ENCODE measurements at regions not wholly inside any gene's neighbourhood (a gene's known extent, or its start where the extent isn't known, plus 50 kb on each side); places are given as distances from the start of the nearest gene placed in this dataset.

DNA sequence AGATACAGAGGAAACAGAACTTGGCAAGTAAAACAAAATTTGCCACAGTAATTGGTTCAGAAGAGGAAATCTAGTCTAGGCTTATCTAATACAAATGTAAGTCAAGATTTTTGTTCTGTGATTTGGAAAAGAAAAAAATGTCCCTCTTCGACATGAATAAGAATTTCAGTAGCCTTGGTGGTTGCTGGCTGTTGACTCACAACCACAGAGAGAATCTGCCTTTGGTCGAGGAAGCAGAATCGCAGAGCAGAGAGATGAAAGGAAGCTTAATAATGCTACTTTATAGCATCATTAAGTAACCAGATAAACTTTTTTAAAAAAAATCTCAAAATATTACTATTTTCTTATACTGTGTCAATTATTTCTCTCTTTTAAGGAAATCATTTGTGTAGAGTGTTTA lies 1096.6 kb downstream of the FLRT2 start:
- H3K9me2 ChIP-seq (ENCODE audit: insufficient read depth, low read length), result no peaks in the 10 kb centered on the region
- H3K4me2 ChIP-seq (ENCODE audit: low read length), result no peak overlapping the region
- no peak overlapping the region for H3K27ac ChIP-seq (ENCODE audit: low read length)
- no peaks in the 10 kb centered on the region for H3K27me3 ChIP-seq (ENCODE audit: insufficient read depth, low read depth, low read length)
- H2AFZ ChIP-seq (ENCODE audit: low read depth, low read length), result no peak overlapping the region
- no peaks in the 10 kb centered on the region for H3F3A ChIP-seq (ENCODE audit: insufficient read depth, low read length, poor library complexity, severe bottlenecking)
- H3K79me2 ChIP-seq (replicated peaks; ENCODE audit: insufficient read depth, low read length), result no peaks in the 10 kb centered on the region
- no peaks in the 10 kb centered on the region for H3K36me3 ChIP-seq (ENCODE audit: insufficient read depth, low read length)
- H4K20me1 ChIP-seq (ENCODE audit: insufficient read depth), result no peaks in the 10 kb centered on the region
- no peaks in the 10 kb centered on the region for H3K9me3 ChIP-seq (ENCODE audit: low read length)
- no peak overlapping the region for H3K9ac ChIP-seq (ENCODE audit: low read length)
- H3K4me3 ChIP-seq (ENCODE audit: low read length), result no peak overlapping the region
- TF ChIP-seq TAF1 (IDR thresholded peaks at IDR 0.05; ENCODE audit: low read depth) (no peak), RAD21 (conservative IDR thresholded peaks at IDR 0.05) (no peak), SMC3 (conservative IDR thresholded peaks at IDR 0.05; ENCODE audit: poor library complexity) (no peak), MXI1 (conservative IDR thresholded peaks at IDR 0.05; ENCODE audit: poor library complexity, severe bottlenecking) (no peak), EP300 (conservative IDR thresholded peaks at IDR 0.05; ENCODE audit: poor library complexity, severe bottlenecking) (no peak), POLR2AphosphoS5 (IDR thresholded peaks at IDR 0.05) (no peak), EZH2 (IDR thresholded peaks at IDR 0.05; ENCODE audit: borderline replicate concordance, insufficient read depth, low read length, poor library complexity, severe bottlenecking) (no peak)
- TF ChIP-seq, protein P1, sequence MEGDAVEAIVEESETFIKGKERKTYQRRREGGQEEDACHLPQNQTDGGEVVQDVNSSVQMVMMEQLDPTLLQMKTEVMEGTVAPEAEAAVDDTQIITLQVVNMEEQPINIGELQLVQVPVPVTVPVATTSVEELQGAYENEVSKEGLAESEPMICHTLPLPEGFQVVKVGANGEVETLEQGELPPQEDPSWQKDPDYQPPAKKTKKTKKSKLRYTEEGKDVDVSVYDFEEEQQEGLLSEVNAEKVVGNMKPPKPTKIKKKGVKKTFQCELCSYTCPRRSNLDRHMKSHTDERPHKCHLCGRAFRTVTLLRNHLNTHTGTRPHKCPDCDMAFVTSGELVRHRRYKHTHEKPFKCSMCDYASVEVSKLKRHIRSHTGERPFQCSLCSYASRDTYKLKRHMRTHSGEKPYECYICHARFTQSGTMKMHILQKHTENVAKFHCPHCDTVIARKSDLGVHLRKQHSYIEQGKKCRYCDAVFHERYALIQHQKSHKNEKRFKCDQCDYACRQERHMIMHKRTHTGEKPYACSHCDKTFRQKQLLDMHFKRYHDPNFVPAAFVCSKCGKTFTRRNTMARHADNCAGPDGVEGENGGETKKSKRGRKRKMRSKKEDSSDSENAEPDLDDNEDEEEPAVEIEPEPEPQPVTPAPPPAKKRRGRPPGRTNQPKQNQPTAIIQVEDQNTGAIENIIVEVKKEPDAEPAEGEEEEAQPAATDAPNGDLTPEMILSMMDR (IDR thresholded peaks at IDR 0.05; ENCODE audit: poor library complexity, severe bottlenecking), result no peak
- TF ChIP-seq, protein P2, sequence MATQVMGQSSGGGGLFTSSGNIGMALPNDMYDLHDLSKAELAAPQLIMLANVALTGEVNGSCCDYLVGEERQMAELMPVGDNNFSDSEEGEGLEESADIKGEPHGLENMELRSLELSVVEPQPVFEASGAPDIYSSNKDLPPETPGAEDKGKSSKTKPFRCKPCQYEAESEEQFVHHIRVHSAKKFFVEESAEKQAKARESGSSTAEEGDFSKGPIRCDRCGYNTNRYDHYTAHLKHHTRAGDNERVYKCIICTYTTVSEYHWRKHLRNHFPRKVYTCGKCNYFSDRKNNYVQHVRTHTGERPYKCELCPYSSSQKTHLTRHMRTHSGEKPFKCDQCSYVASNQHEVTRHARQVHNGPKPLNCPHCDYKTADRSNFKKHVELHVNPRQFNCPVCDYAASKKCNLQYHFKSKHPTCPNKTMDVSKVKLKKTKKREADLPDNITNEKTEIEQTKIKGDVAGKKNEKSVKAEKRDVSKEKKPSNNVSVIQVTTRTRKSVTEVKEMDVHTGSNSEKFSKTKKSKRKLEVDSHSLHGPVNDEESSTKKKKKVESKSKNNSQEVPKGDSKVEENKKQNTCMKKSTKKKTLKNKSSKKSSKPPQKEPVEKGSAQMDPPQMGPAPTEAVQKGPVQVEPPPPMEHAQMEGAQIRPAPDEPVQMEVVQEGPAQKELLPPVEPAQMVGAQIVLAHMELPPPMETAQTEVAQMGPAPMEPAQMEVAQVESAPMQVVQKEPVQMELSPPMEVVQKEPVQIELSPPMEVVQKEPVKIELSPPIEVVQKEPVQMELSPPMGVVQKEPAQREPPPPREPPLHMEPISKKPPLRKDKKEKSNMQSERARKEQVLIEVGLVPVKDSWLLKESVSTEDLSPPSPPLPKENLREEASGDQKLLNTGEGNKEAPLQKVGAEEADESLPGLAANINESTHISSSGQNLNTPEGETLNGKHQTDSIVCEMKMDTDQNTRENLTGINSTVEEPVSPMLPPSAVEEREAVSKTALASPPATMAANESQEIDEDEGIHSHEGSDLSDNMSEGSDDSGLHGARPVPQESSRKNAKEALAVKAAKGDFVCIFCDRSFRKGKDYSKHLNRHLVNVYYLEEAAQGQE (IDR thresholded peaks at IDR 0.05; ENCODE audit: borderline replicate concordance), result no peak

DNA sequence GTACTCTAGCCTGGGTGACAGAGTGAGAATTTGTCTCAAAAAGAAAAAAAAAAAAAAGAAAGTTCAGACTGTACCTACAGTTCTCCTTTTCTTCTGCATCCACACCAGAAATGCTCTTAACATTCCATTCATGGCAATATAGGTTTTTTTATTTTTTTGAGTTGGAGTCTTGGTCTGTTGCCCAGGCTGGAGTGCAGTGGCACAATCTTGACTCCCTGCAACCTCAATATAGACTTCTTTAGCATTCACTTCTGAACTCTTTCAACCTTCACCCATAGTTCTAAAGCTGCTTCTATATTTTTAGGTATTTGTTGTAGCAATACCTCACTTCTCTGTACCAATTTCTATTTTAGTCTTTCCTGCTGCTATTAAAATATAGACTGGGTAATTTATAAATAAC lies 1095.7 kb downstream of the FLRT2 start:
- no peak overlapping the region for H3K27ac ChIP-seq (ENCODE audit: low read length)
- H3K4me3 ChIP-seq (ENCODE audit: low read length), result no peak overlapping the region
- no peaks in the 10 kb centered on the region for H3K9me3 ChIP-seq (ENCODE audit: low read length)
- H3K4me2 ChIP-seq (ENCODE audit: low read length), result no peak overlapping the region
- H3F3A ChIP-seq (ENCODE audit: insufficient read depth, low read length, poor library complexity, severe bottlenecking), result no peaks in the 10 kb centered on the region
- no peaks in the 10 kb centered on the region for H3K27me3 ChIP-seq (ENCODE audit: insufficient read depth, low read depth, low read length)
- H3K79me2 ChIP-seq (replicated peaks; ENCODE audit: insufficient read depth, low read length), result no peaks in the 10 kb centered on the region
- TF ChIP-seq EP300 (conservative IDR thresholded peaks at IDR 0.05; ENCODE audit: poor library complexity, severe bottlenecking) (no peak), TAF1 (IDR thresholded peaks at IDR 0.05; ENCODE audit: low read depth) (no peak), EZH2 (IDR thresholded peaks at IDR 0.05; ENCODE audit: borderline replicate concordance, insufficient read depth, low read length, poor library complexity, severe bottlenecking) (no peak), MXI1 (conservative IDR thresholded peaks at IDR 0.05; ENCODE audit: poor library complexity, severe bottlenecking) (no peak), SMC3 (conservative IDR thresholded peaks at IDR 0.05; ENCODE audit: poor library complexity) (no peak)
- TF ChIP-seq, protein P1 (IDR thresholded peaks at IDR 0.05; ENCODE audit: poor library complexity, severe bottlenecking), result no peak
- TF ChIP-seq, protein P2 (IDR thresholded peaks at IDR 0.05; ENCODE audit: borderline replicate concordance), result no peak
- H3K9ac ChIP-seq (ENCODE audit: low read length), result no peak overlapping the region
- no peaks in the 10 kb centered on the region for H4K20me1 ChIP-seq (ENCODE audit: insufficient read depth)
- H2AFZ ChIP-seq (ENCODE audit: low read depth, low read length), result no peak overlapping the region
- no peaks in the 10 kb centered on the region for H3K9me2 ChIP-seq (ENCODE audit: insufficient read depth, low read length)
- no peaks in the 10 kb centered on the region for H3K36me3 ChIP-seq (ENCODE audit: insufficient read depth, low read length)
